Stimulated activated CD4-positive, alpha-beta T cell treated with anti-CD3 and anti-CD28 coated beads, TNF-alpha, amount 100 ng/mL, for 24 hours (primary cell): ENCODE measurements at regions not wholly inside any gene's neighbourhood (a gene's known extent, or its start where the extent isn't known, plus 50 kb on each side); places are given as distances from the start of the nearest gene placed in this dataset.

Experiments
- DNase-seq, 3 experiments: peaks; one replicate each; pipeline ENCODE4 v3.0.0-alpha.2; 2020; ENCODE audit warnings: low read depth in 3 of 3

GRCh38 chr2:198795419-198795818, 662.3 kb downstream of the SATB2 start:
- DNase-seq = no peak

GRCh38 chr2:198791623-198792022, 666.1 kb downstream of the SATB2 start:
- DNase-seq = no peak

- no peak for DNase-seq
These were observed 669.1 kb downstream of the SATB2 start for GRCh38 chr2:198788676-198789075.

- no peak for DNase-seq
These were observed 675.0 kb downstream of the SATB2 start for GRCh38 chr2:198782734-198783133.

GRCh38 chr2:198776616-198777406, 680.9 kb downstream of the SATB2 start:
- no peak for DNase-seq

GRCh38 chr2:198775737-198776136, 682.0 kb downstream of the SATB2 start:
- no peak for DNase-seq

- no peak for DNase-seq
These were observed 683.2 kb downstream of the SATB2 start for GRCh38 chr2:198774576-198774975.

GRCh38 chr2:198767694-198768093, 690.0 kb downstream of the SATB2 start:
- no peak for DNase-seq

- no peak for DNase-seq
These were observed 693.9 kb downstream of the SATB2 start for GRCh38 chr2:198763793-198764192.

GRCh38 chr2:198762441-198762840, 695.3 kb downstream of the SATB2 start:
- no peak for DNase-seq

GRCh38 chr2:198757069-198757468, 700.7 kb downstream of the SATB2 start:
- DNase-seq = no peak

GRCh38 chr2:198756166-198756565, 701.6 kb downstream of the SATB2 start:
- DNase-seq = no peak

GRCh38 chr2:198753101-198753500, 704.6 kb downstream of the SATB2 start:
- DNase-seq = no peak

GRCh38 chr2:198749364-198749763, 708.4 kb downstream of the SATB2 start:
- no peak for DNase-seq

- no peak for DNase-seq
These were observed 725.8 kb downstream of the SATB2 start for GRCh38 chr2:198731842-198732399.

- DNase-seq = no peak
These were observed 737.5 kb downstream of the SATB2 start for GRCh38 chr2:198720266-198720665.

GRCh38 chr2:198717451-198717850, 740.3 kb downstream of the SATB2 start:
- DNase-seq = no peak

GRCh38 chr2:198715302-198715835, 742.4 kb downstream of the SATB2 start:
- DNase-seq = no peak

- DNase-seq = no peak
These were observed 745.3 kb downstream of the SATB2 start for GRCh38 chr2:198712485-198712884.

- no peak for DNase-seq
These were observed 746.3 kb downstream of the SATB2 start for GRCh38 chr2:198711484-198711883.

GRCh38 chr2:198710562-198710961, 747.2 kb downstream of the SATB2 start:
- no peak for DNase-seq

- no peak for DNase-seq
These were observed 751.2 kb downstream of the SATB2 start for GRCh38 chr2:198706476-198707082.

- no peak for DNase-seq
These were observed 754.5 kb downstream of the SATB2 start for GRCh38 chr2:198703281-198703680.
